Neural progenitor cell (in vitro differentiated cells): ENCODE measurements at regions not wholly inside any gene's neighbourhood (a gene's known extent, or its start where the extent isn't known, plus 50 kb on each side); places are given as distances from the start of the nearest gene placed in this dataset.

Experiments
- DNase-seq: peaks from one replicate; pipeline ENCODE4 v3.0.0-alpha.2; 2016; ENCODE audit warnings: low spot score
- H2AFZ ChIP-seq: fragments of 200-600 bp; sonication (generic); replicated peaks from 2 replicates; pipeline ENCODE4 v1.6.1; 2016; ENCODE audit warnings: antibody characterized with exemption
- H3F3A ChIP-seq: fragments of 200-600 bp; sonication (generic); 2 replicates; pipeline ENCODE4 v1.6.1; 2016; ENCODE audit warnings: antibody characterized with exemption, low read depth
- H3K27ac ChIP-seq: fragments of 200-600 bp; sonication (generic); 2 replicates; pipeline ENCODE4 v1.5.1; 2016; ENCODE audit warnings: mild to moderate bottlenecking
- H3K27me3 ChIP-seq: fragments of 200-600 bp; sonication (generic); 2 replicates; pipeline ENCODE4 v1.6.1; 2016; ENCODE audit warnings: mild to moderate bottlenecking, moderate library complexity
- H3K36me3 ChIP-seq: fragments of 200-600 bp; sonication (generic); 2 replicates; pipeline ENCODE4 v1.5.1; 2016
- H3K4me1 ChIP-seq: fragments of 200-600 bp; sonication (generic); 2 replicates; pipeline ENCODE4 v1.6.1; 2016; ENCODE audit warnings: mixed run types
- H3K4me2 ChIP-seq: fragments of 200-600 bp; sonication (generic); 2 replicates; pipeline ENCODE4 v1.6.1; 2016
- H3K4me3 ChIP-seq: fragments of 200-600 bp; sonication (generic); 2 replicates; pipeline ENCODE4 v1.5.1; 2016
- H3K79me2 ChIP-seq: fragments of 200-600 bp; sonication (generic); 2 replicates; pipeline ENCODE4 v1.6.1; 2016; ENCODE audit warnings: low read depth
- H3K9ac ChIP-seq: fragments of 200-600 bp; sonication (generic); 2 replicates; pipeline ENCODE4 v1.6.1; 2016
- H3K9me3 ChIP-seq: fragments of 200-600 bp; sonication (generic); 2 replicates; pipeline ENCODE4 v1.5.1; 2016; ENCODE audit warnings: low read depth
- H4K20me1 ChIP-seq: fragments of 200-600 bp; sonication (generic); 2 replicates; pipeline ENCODE4 v1.6.1; 2016; ENCODE audit warnings: low read depth
- H3K27ac Mint-ChIP-seq: 3 replicates; pipeline ENCODE4 v1.8.0; 2021; ENCODE audit warnings: mixed read lengths
- H3K27me3 Mint-ChIP-seq: 2 replicates; pipeline ENCODE4 v1.8.0; 2022; ENCODE audit warnings: low read depth, mild to moderate bottlenecking, inconsistent platforms, moderate library complexity, mixed read lengths; ENCODE audit not compliant: insufficient read depth
- H3K36me3 Mint-ChIP-seq: 3 replicates; pipeline ENCODE4 v1.8.0; 2021; ENCODE audit warnings: mixed read lengths
- H3K4me1 Mint-ChIP-seq: 3 replicates; pipeline ENCODE4 v1.8.0; 2021; ENCODE audit warnings: mixed read lengths
- H3K4me3 Mint-ChIP-seq: 3 replicates; pipeline ENCODE4 v1.8.0; 2021; ENCODE audit warnings: mild to moderate bottlenecking, moderate library complexity, mixed read lengths
- H3K9me3 Mint-ChIP-seq: 3 replicates; pipeline ENCODE4 v1.8.0; 2020; ENCODE audit warnings: mixed read lengths
- EZH2 ChIP-seq: fragments of 200-600 bp; sonication (generic); IDR thresholded peaks from 2 replicates; pipeline ENCODE4 v1.6.1; 2017; ENCODE audit warnings: antibody characterized with exemption, mild to moderate bottlenecking, moderate library complexity
- EZH2phosphoT487 ChIP-seq: fragments of 200-600 bp; sonication (generic); IDR thresholded peaks from 2 replicates; pipeline ENCODE4 v1.6.1; 2017; ENCODE audit warnings: antibody characterized with exemption
- TF ChIP-seq, protein P1 (sequence below): fragments of 200-600 bp; sonication (generic); IDR thresholded peaks from 2 replicates; pipeline ENCODE4 v1.5.1; 2017; ENCODE audit warnings: antibody characterized with exemption, mild to moderate bottlenecking

GRCh38 chr11:94673951-94674491 is 94.1 kb upstream of the AMOTL1 start:
- DNase-seq = no peak
- Histone ChIP-seq H3K9ac (no peak overlapping the region), H2AFZ (no peak overlapping the region), H3K27ac (no peak overlapping the region), H3K9me3 (no peaks in the 10 kb centered on the region), H3K4me3 (no peak overlapping the region), H3F3A (no peaks in the 10 kb centered on the region), H3K4me2 (no peak overlapping the region), H3K27me3 (no peaks in the 10 kb centered on the region), H4K20me1 (no peaks in the 10 kb centered on the region), H3K79me2 (no peaks in the 10 kb centered on the region), H3K36me3 (no peaks in the 10 kb centered on the region), H3K4me1 (peaks cover 7% of the 10 kb centered on the region)
- peaks cover 2% of the 10 kb centered on the region for H3K27me3 Mint-ChIP-seq
- H3K4me1 Mint-ChIP-seq = no peaks in the 10 kb centered on the region
- no peaks in the 10 kb centered on the region for H3K36me3 Mint-ChIP-seq
- no peaks in the 10 kb centered on the region for H3K9me3 Mint-ChIP-seq
- H3K4me3 Mint-ChIP-seq = no peak overlapping the region
- no peak overlapping the region for H3K27ac Mint-ChIP-seq
- TF ChIP-seq EZH2 (no peak), EZH2phosphoT487 (no peak)
- TF ChIP-seq, protein P1, sequence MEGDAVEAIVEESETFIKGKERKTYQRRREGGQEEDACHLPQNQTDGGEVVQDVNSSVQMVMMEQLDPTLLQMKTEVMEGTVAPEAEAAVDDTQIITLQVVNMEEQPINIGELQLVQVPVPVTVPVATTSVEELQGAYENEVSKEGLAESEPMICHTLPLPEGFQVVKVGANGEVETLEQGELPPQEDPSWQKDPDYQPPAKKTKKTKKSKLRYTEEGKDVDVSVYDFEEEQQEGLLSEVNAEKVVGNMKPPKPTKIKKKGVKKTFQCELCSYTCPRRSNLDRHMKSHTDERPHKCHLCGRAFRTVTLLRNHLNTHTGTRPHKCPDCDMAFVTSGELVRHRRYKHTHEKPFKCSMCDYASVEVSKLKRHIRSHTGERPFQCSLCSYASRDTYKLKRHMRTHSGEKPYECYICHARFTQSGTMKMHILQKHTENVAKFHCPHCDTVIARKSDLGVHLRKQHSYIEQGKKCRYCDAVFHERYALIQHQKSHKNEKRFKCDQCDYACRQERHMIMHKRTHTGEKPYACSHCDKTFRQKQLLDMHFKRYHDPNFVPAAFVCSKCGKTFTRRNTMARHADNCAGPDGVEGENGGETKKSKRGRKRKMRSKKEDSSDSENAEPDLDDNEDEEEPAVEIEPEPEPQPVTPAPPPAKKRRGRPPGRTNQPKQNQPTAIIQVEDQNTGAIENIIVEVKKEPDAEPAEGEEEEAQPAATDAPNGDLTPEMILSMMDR = no peak

GRCh38 chr11:94675239-94675638 is 92.9 kb upstream of the AMOTL1 start:
- Histone ChIP-seq H3K4me1 (peaks cover 7% of the 10 kb centered on the region), H3F3A (no peaks in the 10 kb centered on the region), H3K27ac (no peak overlapping the region), H2AFZ (no peak overlapping the region), H3K4me3 (no peak overlapping the region), H3K9me3 (no peaks in the 10 kb centered on the region), H3K4me2 (no peak overlapping the region), H3K79me2 (no peaks in the 10 kb centered on the region), H4K20me1 (no peaks in the 10 kb centered on the region), H3K36me3 (no peaks in the 10 kb centered on the region), H3K27me3 (no peaks in the 10 kb centered on the region), H3K9ac (no peak overlapping the region)
- H3K27ac Mint-ChIP-seq = no peak overlapping the region
- DNase-seq = no peak
- H3K4me3 Mint-ChIP-seq = no peak overlapping the region
- TF ChIP-seq, protein P1 = no peak
- TF ChIP-seq EZH2 (no peak), EZH2phosphoT487 (no peak)
- H3K9me3 Mint-ChIP-seq = no peaks in the 10 kb centered on the region
- H3K36me3 Mint-ChIP-seq = no peaks in the 10 kb centered on the region
- no peaks in the 10 kb centered on the region for H3K4me1 Mint-ChIP-seq
- peaks cover 2% of the 10 kb centered on the region for H3K27me3 Mint-ChIP-seq

DNA sequence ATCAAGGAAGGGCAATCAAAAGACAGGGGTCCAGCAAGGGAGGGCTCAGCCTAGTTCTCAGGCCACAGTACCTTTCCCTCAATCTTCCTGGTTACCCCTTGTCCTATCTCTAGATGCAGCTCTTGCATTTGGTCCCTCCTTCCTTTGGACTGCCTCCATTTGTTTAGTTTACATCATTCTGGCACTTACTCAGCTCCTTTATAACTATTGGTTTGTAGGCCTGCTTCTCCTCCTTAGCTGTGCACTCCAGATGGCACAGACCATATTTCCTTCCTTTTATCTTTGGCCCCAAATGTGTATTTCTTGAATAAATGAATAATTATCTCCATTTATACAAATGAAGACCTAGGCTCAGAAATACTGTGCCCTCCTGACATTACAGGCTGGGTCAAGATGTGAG is 92.3 kb upstream of the AMOTL1 start:
- Mint-ChIP-seq H3K4me3 (no peak overlapping the region), H3K27ac (no peak overlapping the region), H3K4me1 (no peaks in the 10 kb centered on the region), H3K9me3 (no peaks in the 10 kb centered on the region), H3K27me3 (peaks cover 2% of the 10 kb centered on the region), H3K36me3 (no peaks in the 10 kb centered on the region)
- Histone ChIP-seq H3F3A (no peaks in the 10 kb centered on the region), H3K79me2 (no peaks in the 10 kb centered on the region), H3K27ac (no peak overlapping the region), H3K4me3 (no peak overlapping the region), H3K27me3 (no peaks in the 10 kb centered on the region), H4K20me1 (no peaks in the 10 kb centered on the region), H3K36me3 (no peaks in the 10 kb centered on the region), H3K4me2 (no peak overlapping the region), H3K4me1 (peaks cover 7% of the 10 kb centered on the region), H2AFZ (no peak overlapping the region), H3K9ac (no peak overlapping the region), H3K9me3 (no peaks in the 10 kb centered on the region)
- no peak for DNase-seq
- TF ChIP-seq EZH2phosphoT487 (no peak), EZH2 (no peak)
- TF ChIP-seq, protein P1 = no peak
